OCI-LY3 (cell line): ENCODE measurements at regions not wholly inside any gene's neighbourhood (a gene's known extent, or its start where the extent isn't known, plus 50 kb on each side); places are given as distances from the start of the nearest gene placed in this dataset.

ENCODE experiments used
- EZH2phosphoT487 ChIP-seq: fragments of 200-600 bp; shearing (Covaris generic); IDR thresholded peaks from 2 replicates; pipeline ENCODE4 v1.6.1; 2018; ENCODE audit warnings: antibody characterized with exemption, mixed run types, low read depth
- TF ChIP-seq, protein P1 (sequence below): fragments of 200-600, 300-600 bp; sonication (generic); IDR thresholded peaks from 2 replicates; pipeline ENCODE4 v1.5.1; 2014; ENCODE audit warnings: antibody characterized with exemption, low read length, low read depth

DNA sequence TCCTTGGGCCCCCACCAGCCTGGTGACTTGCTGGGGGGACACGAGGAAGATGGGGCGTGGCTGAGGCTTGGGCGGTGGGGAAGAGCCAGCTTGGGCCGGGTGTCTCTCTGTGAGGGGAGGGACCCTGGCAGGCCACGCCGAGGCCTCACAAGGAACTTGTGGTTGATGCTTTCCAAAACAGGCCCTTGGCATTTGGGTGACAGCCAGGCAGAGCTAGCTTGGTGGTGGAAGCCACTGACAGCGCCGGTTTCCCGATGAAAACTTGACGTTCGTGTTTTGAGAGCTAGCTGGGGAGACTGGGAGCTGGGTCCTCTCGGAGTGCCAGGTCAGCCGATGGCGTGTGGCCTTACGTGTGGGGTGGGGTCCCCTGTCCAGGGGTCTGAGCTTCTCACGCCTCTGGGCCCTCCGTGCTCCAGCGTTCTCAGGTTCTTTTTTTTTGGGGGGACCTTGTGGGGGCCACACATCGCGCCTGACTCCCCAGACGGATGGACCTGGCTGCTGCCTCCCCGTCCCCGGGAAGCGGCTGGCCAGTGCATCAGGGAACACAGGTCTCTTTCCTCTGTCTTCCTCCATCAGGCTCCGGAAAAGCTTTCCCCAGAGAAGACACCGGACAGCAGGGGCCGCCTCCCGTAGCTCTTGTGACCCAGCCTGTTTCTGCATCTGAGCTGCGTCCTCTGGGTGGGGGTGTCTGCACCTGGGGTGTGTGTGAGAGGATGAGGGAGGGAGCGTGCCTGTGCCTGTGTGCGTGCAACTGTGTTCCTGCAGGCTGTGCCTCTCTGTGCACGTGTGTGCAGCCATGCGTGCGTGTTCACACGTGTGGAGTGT, 129.3 kb upstream of the LPCAT1 start:
- TF ChIP-seq, protein P1, sequence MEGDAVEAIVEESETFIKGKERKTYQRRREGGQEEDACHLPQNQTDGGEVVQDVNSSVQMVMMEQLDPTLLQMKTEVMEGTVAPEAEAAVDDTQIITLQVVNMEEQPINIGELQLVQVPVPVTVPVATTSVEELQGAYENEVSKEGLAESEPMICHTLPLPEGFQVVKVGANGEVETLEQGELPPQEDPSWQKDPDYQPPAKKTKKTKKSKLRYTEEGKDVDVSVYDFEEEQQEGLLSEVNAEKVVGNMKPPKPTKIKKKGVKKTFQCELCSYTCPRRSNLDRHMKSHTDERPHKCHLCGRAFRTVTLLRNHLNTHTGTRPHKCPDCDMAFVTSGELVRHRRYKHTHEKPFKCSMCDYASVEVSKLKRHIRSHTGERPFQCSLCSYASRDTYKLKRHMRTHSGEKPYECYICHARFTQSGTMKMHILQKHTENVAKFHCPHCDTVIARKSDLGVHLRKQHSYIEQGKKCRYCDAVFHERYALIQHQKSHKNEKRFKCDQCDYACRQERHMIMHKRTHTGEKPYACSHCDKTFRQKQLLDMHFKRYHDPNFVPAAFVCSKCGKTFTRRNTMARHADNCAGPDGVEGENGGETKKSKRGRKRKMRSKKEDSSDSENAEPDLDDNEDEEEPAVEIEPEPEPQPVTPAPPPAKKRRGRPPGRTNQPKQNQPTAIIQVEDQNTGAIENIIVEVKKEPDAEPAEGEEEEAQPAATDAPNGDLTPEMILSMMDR, result no peak
- no peak for TF ChIP-seq EZH2phosphoT487
